ENCODE measurements at regions not wholly inside any gene's neighbourhood (a gene's known extent, or its start where the extent isn't known, plus 50 kb on each side); places are given as distances from the start of the nearest gene placed in this dataset.

DNA sequence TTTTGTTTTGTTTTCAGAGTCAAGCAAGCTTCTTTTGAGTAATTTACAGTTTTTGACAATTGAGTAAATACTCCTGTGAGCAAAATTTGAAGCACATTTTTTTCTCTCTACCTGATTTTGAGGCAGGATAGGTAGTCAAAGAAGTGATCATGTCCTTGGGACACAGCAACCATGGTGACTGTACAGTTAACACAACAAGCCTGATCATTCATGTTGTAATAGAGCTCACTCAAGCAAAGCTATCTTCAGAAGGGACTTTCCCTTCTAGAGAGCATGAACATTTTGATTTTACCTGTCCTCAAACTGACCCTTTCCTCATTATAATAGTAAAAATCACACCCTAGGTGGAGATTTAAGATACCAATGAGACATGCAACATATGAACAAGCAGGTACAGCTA lies 126.5 kb upstream of the KCNK1 start:
- TF ChIP-seq, protein P1, sequence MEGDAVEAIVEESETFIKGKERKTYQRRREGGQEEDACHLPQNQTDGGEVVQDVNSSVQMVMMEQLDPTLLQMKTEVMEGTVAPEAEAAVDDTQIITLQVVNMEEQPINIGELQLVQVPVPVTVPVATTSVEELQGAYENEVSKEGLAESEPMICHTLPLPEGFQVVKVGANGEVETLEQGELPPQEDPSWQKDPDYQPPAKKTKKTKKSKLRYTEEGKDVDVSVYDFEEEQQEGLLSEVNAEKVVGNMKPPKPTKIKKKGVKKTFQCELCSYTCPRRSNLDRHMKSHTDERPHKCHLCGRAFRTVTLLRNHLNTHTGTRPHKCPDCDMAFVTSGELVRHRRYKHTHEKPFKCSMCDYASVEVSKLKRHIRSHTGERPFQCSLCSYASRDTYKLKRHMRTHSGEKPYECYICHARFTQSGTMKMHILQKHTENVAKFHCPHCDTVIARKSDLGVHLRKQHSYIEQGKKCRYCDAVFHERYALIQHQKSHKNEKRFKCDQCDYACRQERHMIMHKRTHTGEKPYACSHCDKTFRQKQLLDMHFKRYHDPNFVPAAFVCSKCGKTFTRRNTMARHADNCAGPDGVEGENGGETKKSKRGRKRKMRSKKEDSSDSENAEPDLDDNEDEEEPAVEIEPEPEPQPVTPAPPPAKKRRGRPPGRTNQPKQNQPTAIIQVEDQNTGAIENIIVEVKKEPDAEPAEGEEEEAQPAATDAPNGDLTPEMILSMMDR (IDR thresholded peaks at IDR 0.05) = no peak
- no peak for TF ChIP-seq POLR2A (IDR thresholded peaks at IDR 0.05)

Data from vagina (tissue), 2 donors.